ENCODE measurements at regions not wholly inside any gene's neighbourhood (a gene's known extent, or its start where the extent isn't known, plus 50 kb on each side); places are given as distances from the start of the nearest gene placed in this dataset.

GRCh38 chr10:94192974-94193373 is 169.8 kb downstream of the NOC3L start:
- no peak for DNase-seq (ENCODE audit: low spot score)

- DNase-seq (ENCODE audit: low spot score), result no peak
Observed at GRCh38 chr10:94193466-94193924, 169.2 kb downstream of the NOC3L start.

- no peak for DNase-seq (ENCODE audit: low spot score)
Observed at GRCh38 chr10:94194256-94194655, 168.5 kb downstream of the NOC3L start.

GRCh38 chr10:94197241-94197640 is 165.5 kb downstream of the NOC3L start:
- no peak for DNase-seq (ENCODE audit: low spot score)

GRCh38 chr10:94198324-94198723 is 164.4 kb downstream of the NOC3L start:
- no peak for DNase-seq (ENCODE audit: low spot score)

- DNase-seq (ENCODE audit: low spot score), result no peak
Observed at GRCh38 chr10:94199565-94199964, 163.2 kb downstream of the NOC3L start.

- no peak for DNase-seq (ENCODE audit: low spot score)
Observed at GRCh38 chr10:94200146-94200837, 162.4 kb downstream of the NOC3L start.

- no peak for DNase-seq (ENCODE audit: low spot score)
Observed at GRCh38 chr10:94205396-94205831, 157.3 kb downstream of the NOC3L start.

- DNase-seq (ENCODE audit: low spot score), result no peak
Observed at GRCh38 chr10:94206176-94206575, 156.6 kb downstream of the NOC3L start.

- no peak for DNase-seq (ENCODE audit: low spot score)
Observed at GRCh38 chr10:94208315-94208714, 154.4 kb downstream of the NOC3L start.

- DNase-seq (ENCODE audit: low spot score), result no peak
Observed at GRCh38 chr10:94210440-94211168, 152.1 kb downstream of the NOC3L start.

GRCh38 chr10:94211169-94211510 is 151.6 kb downstream of the NOC3L start:
- DNase-seq (ENCODE audit: low spot score), result no peak

- DNase-seq (ENCODE audit: low spot score), result no peak
Observed at GRCh38 chr10:94213001-94213530, 149.7 kb downstream of the NOC3L start.

- no peak for DNase-seq (ENCODE audit: low spot score)
Observed at GRCh38 chr10:94213980-94214379, 148.8 kb downstream of the NOC3L start.

- DNase-seq (ENCODE audit: low spot score), result no peak
Observed at GRCh38 chr10:94214481-94214893, 148.3 kb downstream of the NOC3L start.

- DNase-seq (ENCODE audit: low spot score), result no peak
Observed at GRCh38 chr10:94216201-94216600, 146.5 kb downstream of the NOC3L start.

- no peak for DNase-seq (ENCODE audit: low spot score)
Observed at GRCh38 chr10:94217411-94217810, 145.3 kb downstream of the NOC3L start.

- no peak for DNase-seq (ENCODE audit: low spot score)
Observed at GRCh38 chr10:94218493-94219183, 144.1 kb downstream of the NOC3L start.

GRCh38 chr10:94219829-94220228 is 142.9 kb downstream of the NOC3L start:
- DNase-seq (ENCODE audit: low spot score), result no peak

GRCh38 chr10:94220717-94221116 is 142.0 kb downstream of the NOC3L start:
- DNase-seq (ENCODE audit: low spot score), result no peak

GRCh38 chr10:94223702-94224370 is 138.9 kb downstream of the NOC3L start:
- DNase-seq (ENCODE audit: low spot score), result no peak

- no peak for DNase-seq (ENCODE audit: low spot score)
Observed at GRCh38 chr10:94224656-94225055, 138.1 kb downstream of the NOC3L start.
